ENCODE measurements at regions not wholly inside any gene's neighbourhood (a gene's known extent, or its start where the extent isn't known, plus 50 kb on each side); places are given as distances from the start of the nearest gene placed in this dataset.

DNA sequence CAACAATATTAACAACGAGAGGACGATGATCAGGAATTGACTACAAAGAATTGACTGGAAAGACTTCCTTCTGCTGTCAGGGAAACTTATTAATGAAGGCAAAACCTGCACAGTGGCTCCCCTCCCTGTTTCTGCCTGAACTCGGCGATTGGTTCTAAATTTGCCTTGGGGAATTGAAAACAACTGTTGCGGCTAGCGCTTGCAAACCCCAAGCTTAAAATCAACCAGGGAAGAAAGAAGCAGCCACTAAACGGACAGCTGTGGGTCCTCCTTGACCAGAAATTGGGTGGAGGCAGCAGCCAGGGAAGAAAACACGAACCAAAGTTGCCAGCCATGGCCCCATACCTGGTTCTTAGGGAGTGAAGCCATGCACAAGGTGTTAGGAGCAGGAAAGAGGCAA, 383.5 kb upstream of the CADM1 start:
- Histone ChIP-seq H3F3A (ENCODE audit: control insufficient read depth, insufficient read depth) (no peaks in the 10 kb centered on the region), H3K79me2 (ENCODE audit: control insufficient read depth, low read length) (no peaks in the 10 kb centered on the region), H3K4me3 (ENCODE audit: low read length) (no peak overlapping the region), H4K20me1 (ENCODE audit: control insufficient read depth, insufficient read depth, low read depth, low read length) (no peaks in the 10 kb centered on the region), H3K9me3 (ENCODE audit: control insufficient read depth, insufficient read depth, low read length) (no peaks in the 10 kb centered on the region), H3K27ac (ENCODE audit: low read depth, low read length) (no peak overlapping the region), H3K4me1 (ENCODE audit: control insufficient read depth, low read length) (no peaks in the 10 kb centered on the region), H3K27me3 (ENCODE audit: control insufficient read depth, low read length) (no peaks in the 10 kb centered on the region), H3K9me2 (replicated peaks; ENCODE audit: control insufficient read depth, low read length) (no peaks in the 10 kb centered on the region), H3K4me2 (ENCODE audit: low read length) (no peak overlapping the region), H3K36me3 (ENCODE audit: control insufficient read depth, low read length) (no peaks in the 10 kb centered on the region)
- TF ChIP-seq, protein P1, sequence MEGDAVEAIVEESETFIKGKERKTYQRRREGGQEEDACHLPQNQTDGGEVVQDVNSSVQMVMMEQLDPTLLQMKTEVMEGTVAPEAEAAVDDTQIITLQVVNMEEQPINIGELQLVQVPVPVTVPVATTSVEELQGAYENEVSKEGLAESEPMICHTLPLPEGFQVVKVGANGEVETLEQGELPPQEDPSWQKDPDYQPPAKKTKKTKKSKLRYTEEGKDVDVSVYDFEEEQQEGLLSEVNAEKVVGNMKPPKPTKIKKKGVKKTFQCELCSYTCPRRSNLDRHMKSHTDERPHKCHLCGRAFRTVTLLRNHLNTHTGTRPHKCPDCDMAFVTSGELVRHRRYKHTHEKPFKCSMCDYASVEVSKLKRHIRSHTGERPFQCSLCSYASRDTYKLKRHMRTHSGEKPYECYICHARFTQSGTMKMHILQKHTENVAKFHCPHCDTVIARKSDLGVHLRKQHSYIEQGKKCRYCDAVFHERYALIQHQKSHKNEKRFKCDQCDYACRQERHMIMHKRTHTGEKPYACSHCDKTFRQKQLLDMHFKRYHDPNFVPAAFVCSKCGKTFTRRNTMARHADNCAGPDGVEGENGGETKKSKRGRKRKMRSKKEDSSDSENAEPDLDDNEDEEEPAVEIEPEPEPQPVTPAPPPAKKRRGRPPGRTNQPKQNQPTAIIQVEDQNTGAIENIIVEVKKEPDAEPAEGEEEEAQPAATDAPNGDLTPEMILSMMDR (IDR thresholded peaks at IDR 0.05; ENCODE audit: low read depth, low read length, poor library complexity, severe bottlenecking): no peak
- no peak for TF ChIP-seq EZH2phosphoT487 (IDR thresholded peaks at IDR 0.05; ENCODE audit: borderline replicate concordance, low read length)

DNA sequence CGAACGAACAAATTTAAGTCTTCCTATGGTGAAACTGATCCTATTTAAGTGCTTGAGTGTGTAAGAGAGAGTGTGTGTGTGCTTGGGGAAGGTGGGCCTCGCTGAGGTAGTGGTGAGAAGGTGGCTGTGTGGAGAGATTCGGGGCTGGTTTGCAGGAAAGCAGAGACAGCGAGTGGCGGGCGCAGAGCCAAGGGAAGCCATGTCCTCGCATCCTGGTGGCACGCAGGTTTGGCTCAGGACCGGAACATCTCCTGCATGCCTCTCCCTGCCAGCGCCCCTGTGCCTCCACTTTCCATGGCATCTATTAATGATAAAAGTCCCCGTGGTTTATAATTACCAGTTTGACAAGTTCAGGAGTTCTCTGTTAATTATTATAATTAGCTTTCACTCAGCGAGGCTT, 383.1 kb upstream of the CADM1 start:
- no peaks in the 10 kb centered on the region for H3F3A ChIP-seq (ENCODE audit: control insufficient read depth, insufficient read depth)
- H3K4me1 ChIP-seq (ENCODE audit: control insufficient read depth, low read length): no peaks in the 10 kb centered on the region
- H3K9me3 ChIP-seq (ENCODE audit: control insufficient read depth, insufficient read depth, low read length): no peaks in the 10 kb centered on the region
- H3K4me2 ChIP-seq (ENCODE audit: low read length): no peak overlapping the region
- no peaks in the 10 kb centered on the region for H4K20me1 ChIP-seq (ENCODE audit: control insufficient read depth, insufficient read depth, low read depth, low read length)
- H3K79me2 ChIP-seq (ENCODE audit: control insufficient read depth, low read length): no peaks in the 10 kb centered on the region
- no peaks in the 10 kb centered on the region for H3K27me3 ChIP-seq (ENCODE audit: control insufficient read depth, low read length)
- TF ChIP-seq EZH2phosphoT487 (IDR thresholded peaks at IDR 0.05; ENCODE audit: borderline replicate concordance, low read length): no peak
- TF ChIP-seq, protein P1 (IDR thresholded peaks at IDR 0.05; ENCODE audit: low read depth, low read length, poor library complexity, severe bottlenecking): no peak
- no peaks in the 10 kb centered on the region for H3K36me3 ChIP-seq (ENCODE audit: control insufficient read depth, low read length)
- H3K4me3 ChIP-seq (ENCODE audit: low read length): no peak overlapping the region
- no peak overlapping the region for H3K27ac ChIP-seq (ENCODE audit: low read depth, low read length)
- H3K9me2 ChIP-seq (replicated peaks; ENCODE audit: control insufficient read depth, low read length): no peaks in the 10 kb centered on the region

DNA sequence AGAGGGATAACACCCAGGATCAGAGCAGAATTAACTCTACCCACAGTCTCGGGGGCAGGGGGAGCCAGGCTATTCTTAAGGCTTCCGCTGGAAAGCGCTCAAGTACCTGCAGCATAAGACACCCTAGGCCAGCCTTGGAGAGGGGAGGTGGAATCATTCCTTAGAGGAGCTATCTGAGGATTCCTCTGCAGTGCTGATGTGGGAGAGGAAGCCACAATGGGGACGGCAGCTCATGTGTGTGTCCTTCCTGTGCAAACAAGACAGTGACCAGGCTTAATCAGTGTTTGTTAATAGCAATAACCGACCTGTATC, 382.2 kb upstream of the CADM1 start:
- H3K79me2 ChIP-seq (ENCODE audit: control insufficient read depth, low read length): no peaks in the 10 kb centered on the region
- H3K9me3 ChIP-seq (ENCODE audit: control insufficient read depth, insufficient read depth, low read length): no peaks in the 10 kb centered on the region
- no peaks in the 10 kb centered on the region for H3K27me3 ChIP-seq (ENCODE audit: control insufficient read depth, low read length)
- H4K20me1 ChIP-seq (ENCODE audit: control insufficient read depth, insufficient read depth, low read depth, low read length): no peaks in the 10 kb centered on the region
- no peaks in the 10 kb centered on the region for H3K36me3 ChIP-seq (ENCODE audit: control insufficient read depth, low read length)
- H3K4me1 ChIP-seq (ENCODE audit: control insufficient read depth, low read length): no peaks in the 10 kb centered on the region
- no peaks in the 10 kb centered on the region for H3F3A ChIP-seq (ENCODE audit: control insufficient read depth, insufficient read depth)
- TF ChIP-seq, protein P1 (IDR thresholded peaks at IDR 0.05; ENCODE audit: low read depth, low read length, poor library complexity, severe bottlenecking): no peak
- TF ChIP-seq EZH2phosphoT487 (IDR thresholded peaks at IDR 0.05; ENCODE audit: borderline replicate concordance, low read length): no peak
- H3K27ac ChIP-seq (ENCODE audit: low read depth, low read length): no peak overlapping the region
- no peaks in the 10 kb centered on the region for H3K9me2 ChIP-seq (replicated peaks; ENCODE audit: control insufficient read depth, low read length)
- H3K4me3 ChIP-seq (ENCODE audit: low read length): no peak overlapping the region
- H3K4me2 ChIP-seq (ENCODE audit: low read length): no peak overlapping the region

Measured in DOHH2 (cell line).